GM03348 (cell line): ENCODE measurements at regions not wholly inside any gene's neighbourhood (a gene's known extent, or its start where the extent isn't known, plus 50 kb on each side); places are given as distances from the start of the nearest gene placed in this dataset.

Experiments
- DNase-seq: peaks from one replicate; pipeline ENCODE4 v3.0.0; 2012; ENCODE audit warnings: low spot score

DNA sequence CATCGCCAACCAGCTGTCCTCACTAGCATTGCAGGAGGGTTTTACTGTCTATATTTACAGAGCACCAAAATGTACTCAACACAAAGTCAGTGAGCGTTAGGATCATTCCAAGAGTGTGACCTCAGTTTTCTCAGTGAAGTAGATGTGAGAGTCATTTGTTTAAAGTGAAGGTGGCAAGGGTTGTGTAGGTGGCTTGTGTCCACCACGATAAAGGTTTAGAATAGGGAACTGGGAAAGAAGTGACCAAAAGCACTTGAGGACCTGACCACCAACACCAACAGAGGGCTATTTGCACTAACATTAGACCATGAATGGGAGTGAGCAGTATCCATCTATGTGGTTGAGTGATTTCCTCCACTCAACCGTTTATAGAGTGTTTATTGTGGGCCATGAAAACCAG, 152.5 kb upstream of the POU2AF2 start:
- DNase-seq: no peak

DNA sequence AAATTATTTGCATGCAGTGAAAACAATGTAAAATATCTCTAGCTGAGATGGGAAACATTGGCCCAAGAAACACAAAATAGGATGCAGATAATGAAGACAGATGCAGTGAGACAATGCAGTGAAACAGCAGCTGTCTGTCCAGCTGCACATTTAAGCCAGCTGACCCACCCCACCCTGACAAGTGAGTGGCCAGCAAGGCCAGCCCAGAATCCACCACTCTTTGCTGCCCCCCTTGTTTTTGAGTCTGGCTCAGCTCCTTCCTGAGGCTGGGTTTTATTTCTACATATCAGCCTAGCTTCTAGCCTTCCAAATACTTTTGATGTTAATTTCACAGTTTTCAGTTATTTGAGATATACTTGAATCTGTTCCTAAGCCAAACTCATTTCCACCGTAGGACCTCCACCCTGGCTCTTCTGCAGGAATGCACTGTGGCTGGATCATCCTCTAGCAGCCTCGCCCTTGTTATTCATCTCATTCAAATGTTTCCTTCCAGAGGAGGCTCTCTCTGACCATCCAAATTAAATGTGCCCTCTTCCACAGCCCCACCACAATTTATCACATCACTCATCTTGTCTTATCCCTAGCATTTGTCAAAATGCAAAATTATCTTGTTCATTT, 154.1 kb upstream of the POU2AF2 start:
- DNase-seq: no peak

DNA sequence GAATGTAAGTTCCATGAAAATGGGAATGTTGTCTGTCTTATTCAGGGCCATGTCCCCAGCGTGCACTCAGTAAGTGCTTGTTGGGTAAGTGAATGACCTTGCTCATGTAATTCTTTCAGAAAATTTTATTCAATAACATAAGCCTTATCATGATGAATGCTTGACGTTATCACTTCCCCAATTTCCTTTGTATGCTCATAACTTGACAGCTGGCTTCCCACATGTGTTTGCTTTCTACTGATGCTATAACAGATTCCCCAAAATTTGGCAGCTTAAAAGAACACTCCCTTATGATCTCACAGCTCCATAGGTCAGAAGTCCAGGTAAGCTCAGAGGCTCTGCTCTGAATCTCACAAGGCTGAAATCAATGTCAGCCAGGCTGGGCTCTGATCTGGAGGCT, 155.8 kb upstream of the POU2AF2 start:
- no peak for DNase-seq

DNA sequence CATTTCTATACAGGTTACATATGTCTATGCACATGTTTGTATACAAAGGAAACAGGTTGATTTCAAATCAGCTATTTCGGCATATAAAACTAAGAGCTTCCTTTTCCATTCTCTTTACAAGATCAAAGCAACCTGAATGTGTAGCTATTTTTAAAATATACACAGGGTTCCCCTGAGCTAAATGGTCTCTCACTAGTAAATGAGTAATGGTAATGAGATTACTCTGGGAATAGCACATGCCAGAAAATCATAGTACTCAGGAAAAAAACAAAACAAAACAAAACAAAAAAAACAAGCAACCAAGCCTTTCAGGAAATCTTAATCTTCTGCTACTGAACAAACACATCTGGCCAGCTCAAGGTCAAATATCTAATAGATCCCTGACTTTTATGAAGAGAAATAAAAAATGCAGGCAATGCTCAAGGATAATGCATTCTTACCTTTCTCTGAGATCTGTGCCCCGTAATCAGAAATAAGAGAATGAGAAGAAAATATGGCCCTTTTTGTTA, 156.6 kb upstream of the POU2AF2 start:
- DNase-seq: no peak

- DNase-seq: no peak
Measured at GRCh38 chr11:111086058-111086457, 159.5 kb upstream of the POU2AF2 start.

- DNase-seq: no peak
Measured at GRCh38 chr11:111082664-111083063, 162.9 kb upstream of the POU2AF2 start.

DNA sequence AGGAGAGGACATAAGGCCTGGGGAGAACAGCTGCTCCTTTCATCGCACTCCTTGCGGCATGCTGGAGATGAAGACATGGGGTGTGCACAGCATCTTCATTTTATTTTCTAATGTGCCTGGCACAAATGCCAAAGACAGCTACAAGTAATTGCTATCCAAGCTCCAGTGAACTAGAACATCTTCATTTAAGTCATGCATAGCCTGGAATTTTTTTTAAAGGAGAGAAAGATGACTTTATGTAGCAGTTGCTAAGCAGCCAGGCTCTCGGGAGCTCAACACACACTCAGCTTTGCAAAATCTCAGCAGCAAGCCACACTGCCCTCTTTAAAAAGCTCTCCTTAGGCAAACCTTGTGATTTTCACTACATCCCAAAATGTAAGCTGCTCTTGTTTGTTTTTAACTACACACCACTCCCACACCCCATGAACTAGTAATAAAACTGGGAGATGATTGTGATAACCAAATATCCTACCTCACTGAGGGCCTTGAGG, 164.5 kb upstream of the POU2AF2 start:
- DNase-seq: no peak

- DNase-seq: no peak
Measured at GRCh38 chr11:111077530-111078322, 167.8 kb upstream of the POU2AF2 start.

DNA sequence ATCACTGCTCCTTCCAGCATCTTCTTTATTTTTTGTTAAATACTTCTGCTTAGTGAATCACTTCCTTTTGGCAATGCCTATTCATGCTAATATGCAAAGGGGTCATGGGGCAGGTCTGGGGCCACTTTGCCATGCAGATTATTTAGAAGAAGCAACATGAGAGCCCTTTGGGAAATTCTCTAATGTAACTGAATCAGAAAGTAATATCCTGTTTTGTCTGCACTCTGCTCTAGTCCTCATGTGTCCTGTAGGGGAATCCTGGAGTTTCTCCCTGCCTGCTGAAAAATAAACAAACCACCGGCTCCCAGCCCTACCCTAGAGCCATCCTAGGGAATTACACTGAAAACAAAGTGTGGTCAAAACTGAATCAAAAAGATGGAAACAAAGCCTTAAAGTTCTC, 176.5 kb upstream of the POU2AF2 start:
- no peak for DNase-seq

DNA sequence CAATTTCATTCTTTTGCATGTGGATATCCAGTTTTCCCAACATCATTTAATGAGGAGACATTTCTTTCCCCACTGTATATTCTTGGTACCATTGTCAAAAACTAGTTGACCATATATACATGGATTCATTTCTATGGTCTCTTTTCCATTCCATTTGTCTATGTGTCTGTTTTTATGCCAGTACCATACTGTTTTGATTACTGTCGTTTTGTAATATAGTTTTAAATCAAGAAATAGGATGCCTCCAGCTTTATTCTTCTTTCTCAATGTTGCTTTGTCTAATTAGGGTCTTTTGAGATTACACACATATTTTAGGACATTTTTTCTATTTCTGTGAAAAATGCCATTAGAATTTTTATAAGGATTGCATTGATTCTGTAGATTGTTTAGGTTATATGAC, 177.5 kb upstream of the POU2AF2 start:
- DNase-seq: no peak

GRCh38 chr11:111066846-111067245, 178.7 kb upstream of the POU2AF2 start:
- no peak for DNase-seq

- no peak for DNase-seq
Measured at GRCh38 chr11:111063726-111064517, 181.6 kb upstream of the POU2AF2 start.

- DNase-seq: no peak
Measured at GRCh38 chr11:111062420-111062819, 183.1 kb upstream of the POU2AF2 start.

DNA sequence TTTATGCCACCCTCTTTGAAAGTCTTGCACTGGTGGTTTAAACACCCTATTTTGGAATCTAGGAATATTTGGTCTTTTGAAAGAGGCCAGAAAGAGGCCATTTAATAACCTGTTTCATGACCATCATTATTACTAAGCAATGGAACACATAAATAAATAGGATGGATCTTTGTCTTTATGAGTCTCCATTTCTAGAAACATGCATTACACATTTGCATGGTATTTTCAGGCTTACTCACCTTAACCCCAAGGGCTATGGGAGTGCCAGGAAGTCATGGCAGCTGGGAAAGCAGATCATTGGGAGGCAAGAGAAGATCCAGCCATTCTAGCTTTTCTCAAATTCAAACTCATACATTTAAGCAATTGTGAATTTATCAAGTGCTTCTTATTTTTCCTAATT, 185.8 kb upstream of the POU2AF2 start:
- no peak for DNase-seq

GRCh38 chr11:111049131-111049530, 196.4 kb upstream of the POU2AF2 start:
- DNase-seq: no peak

DNA sequence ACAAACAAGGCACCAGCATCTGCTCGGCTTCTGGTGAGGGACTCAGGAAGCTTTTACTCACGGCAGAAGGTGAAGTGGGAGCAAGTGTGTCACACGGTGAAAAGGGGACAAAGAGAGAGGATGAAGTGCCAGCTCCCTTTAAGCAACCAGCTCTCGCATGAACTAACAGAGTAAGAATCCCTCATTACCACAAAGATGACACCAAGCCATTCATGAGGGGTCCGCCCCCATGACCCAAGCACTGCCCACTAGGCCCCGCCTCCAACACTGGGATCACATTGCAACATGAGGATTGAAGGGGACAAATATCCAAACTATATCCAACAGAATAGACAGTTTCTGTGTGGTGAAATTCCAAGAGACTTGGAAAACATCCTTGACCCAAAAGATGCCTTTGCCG, 198.2 kb upstream of the POU2AF2 start:
- no peak for DNase-seq

DNA sequence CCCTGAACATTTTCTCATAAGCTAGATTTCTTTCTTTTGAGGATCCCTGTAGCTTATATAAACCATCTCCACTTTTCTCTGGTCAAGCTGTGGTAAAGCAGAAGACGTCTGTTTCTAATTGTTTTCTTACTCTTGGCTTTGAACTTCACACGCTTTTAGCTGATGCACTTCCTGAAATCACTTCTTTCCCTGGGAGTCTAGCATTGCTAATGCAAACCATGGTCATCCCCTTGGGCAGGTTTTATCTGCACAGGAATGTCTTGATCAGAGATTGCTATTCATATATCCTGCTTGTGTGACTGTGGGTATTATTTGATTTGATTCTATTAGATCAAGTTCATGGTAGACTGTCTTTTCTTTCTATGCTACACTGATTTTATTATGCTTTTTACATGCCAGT, 199.2 kb upstream of the POU2AF2 start:
- peak; percentile 14 for DNase-seq

GRCh38 chr11:111045874-111046273, 199.7 kb upstream of the POU2AF2 start:
- no peak for DNase-seq

DNA sequence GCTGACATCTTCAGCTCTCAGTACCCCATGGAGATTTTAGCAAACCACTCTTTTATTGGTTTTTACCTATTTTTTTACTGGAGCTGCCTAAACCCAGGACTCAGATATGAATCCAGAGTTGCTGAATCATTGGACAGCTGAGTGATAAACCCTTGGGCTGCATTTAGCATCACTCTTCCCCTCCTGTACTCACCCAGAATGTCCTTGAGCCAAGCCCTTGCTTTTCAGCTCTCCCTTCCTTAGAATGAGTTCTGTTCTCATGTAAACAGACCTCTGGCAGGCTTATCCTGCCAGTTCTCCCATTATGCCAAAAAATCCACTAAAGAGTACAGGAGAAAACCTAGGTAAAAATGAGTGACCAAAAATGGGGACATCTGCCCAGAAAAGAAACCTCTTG, 200.1 kb upstream of the POU2AF2 start:
- no peak for DNase-seq

- no peak for DNase-seq
Measured at GRCh38 chr11:111044751-111045406, 200.6 kb upstream of the POU2AF2 start.

DNA sequence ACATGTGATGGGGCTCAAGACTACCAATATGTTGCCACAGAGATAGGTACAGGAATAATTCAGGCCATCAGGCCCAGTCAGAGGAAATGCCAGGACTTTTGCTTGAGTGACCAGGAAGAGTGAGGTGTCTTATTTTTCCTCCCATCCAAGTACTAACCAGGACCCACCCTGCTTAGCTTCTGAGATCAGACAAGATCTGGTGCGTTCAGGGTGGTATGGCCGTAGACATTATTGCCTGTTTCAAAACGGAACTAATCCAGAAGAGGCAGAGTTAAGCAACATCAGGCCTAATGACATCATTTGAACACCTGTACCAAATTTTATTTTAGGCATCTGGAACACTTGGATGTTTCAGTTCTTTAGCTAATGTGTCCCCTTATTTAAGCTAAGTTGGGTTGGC, 205.5 kb upstream of the POU2AF2 start:
- no peak for DNase-seq

DNA sequence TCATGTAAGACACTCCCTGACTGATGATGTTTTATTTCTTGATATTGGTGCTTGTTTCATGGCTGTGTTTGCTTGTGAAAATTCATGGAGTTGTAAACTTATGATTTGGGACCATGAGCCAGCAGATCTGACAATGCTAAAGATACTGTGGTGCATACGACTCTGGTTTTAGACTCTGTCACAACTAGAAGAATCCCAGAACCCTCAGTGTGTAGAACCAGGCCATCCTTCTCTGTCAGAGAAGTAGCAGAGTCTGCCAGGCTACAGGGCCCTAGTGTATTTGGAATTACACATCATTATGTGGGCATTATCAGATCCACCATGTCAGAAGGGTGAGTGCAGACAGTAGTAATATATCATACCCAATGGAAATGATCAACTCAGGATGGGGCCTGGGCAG, 209.8 kb upstream of the POU2AF2 start:
- no peak for DNase-seq
